ENCODE measurements at regions not wholly inside any gene's neighbourhood (a gene's known extent, or its start where the extent isn't known, plus 50 kb on each side); places are given as distances from the start of the nearest gene placed in this dataset.

DNA sequence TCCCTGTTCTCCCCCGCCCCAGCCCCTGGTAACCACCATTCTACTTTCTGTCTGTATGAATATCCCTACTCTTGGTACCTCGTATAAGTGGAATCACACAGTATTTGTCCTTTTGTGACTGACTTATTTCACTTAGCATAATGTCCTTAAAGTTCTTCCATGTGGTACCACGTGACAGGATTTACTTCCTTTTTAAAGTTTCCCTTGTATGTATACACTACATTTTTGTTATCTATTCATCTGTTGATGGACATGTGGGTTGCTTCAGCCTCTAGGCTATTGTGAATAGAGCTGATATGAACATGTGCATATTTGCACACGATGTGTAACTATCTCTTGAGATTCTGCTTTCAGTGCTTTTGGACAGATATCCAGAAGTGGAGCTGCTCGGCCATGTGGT is 59.6 kb upstream of the GJB6 start:
- TF ChIP-seq SMC3 (IDR thresholded peaks at IDR 0.05; ENCODE audit: low read depth, low read length) = no peak
- no peak for TF ChIP-seq SIN3A (IDR thresholded peaks at IDR 0.05; ENCODE audit: borderline replicate concordance, low read depth, low read length)
- TF ChIP-seq RAD21 (IDR thresholded peaks at IDR 0.05; ENCODE audit: low read length) = no peak
- TF ChIP-seq FOXM1 (IDR thresholded peaks at IDR 0.05; ENCODE audit: low read depth) = no peak
- TF ChIP-seq CHD2 (IDR thresholded peaks at IDR 0.05; ENCODE audit: low read length, partially characterized antibody) = no peak
- TF ChIP-seq TEAD4 (IDR thresholded peaks at IDR 0.05; ENCODE audit: borderline replicate concordance, insufficient read depth) = no peak
- TF ChIP-seq, protein P1, sequence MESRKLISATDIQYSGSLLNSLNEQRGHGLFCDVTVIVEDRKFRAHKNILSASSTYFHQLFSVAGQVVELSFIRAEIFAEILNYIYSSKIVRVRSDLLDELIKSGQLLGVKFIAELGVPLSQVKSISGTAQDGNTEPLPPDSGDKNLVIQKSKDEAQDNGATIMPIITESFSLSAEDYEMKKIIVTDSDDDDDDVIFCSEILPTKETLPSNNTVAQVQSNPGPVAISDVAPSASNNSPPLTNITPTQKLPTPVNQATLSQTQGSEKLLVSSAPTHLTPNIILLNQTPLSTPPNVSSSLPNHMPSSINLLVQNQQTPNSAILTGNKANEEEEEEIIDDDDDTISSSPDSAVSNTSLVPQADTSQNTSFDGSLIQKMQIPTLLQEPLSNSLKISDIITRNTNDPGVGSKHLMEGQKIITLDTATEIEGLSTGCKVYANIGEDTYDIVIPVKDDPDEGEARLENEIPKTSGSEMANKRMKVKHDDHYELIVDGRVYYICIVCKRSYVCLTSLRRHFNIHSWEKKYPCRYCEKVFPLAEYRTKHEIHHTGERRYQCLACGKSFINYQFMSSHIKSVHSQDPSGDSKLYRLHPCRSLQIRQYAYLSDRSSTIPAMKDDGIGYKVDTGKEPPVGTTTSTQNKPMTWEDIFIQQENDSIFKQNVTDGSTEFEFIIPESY (IDR thresholded peaks at IDR 0.05; ENCODE audit: borderline replicate concordance, low read depth) = no peak
- TF ChIP-seq NRF1 (IDR thresholded peaks at IDR 0.05; ENCODE audit: low read depth, low read length) = no peak
- TF ChIP-seq ELF1 (IDR thresholded peaks at IDR 0.05) = no peak
- TF ChIP-seq, protein P2, sequence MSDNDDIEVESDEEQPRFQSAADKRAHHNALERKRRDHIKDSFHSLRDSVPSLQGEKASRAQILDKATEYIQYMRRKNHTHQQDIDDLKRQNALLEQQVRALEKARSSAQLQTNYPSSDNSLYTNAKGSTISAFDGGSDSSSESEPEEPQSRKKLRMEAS (IDR thresholded peaks at IDR 0.05; ENCODE audit: low read depth) = no peak
- TF ChIP-seq, protein P3, sequence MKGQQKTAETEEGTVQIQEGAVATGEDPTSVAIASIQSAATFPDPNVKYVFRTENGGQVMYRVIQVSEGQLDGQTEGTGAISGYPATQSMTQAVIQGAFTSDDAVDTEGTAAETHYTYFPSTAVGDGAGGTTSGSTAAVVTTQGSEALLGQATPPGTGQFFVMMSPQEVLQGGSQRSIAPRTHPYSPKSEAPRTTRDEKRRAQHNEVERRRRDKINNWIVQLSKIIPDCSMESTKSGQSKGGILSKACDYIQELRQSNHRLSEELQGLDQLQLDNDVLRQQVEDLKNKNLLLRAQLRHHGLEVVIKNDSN (IDR thresholded peaks at IDR 0.05; ENCODE audit: borderline replicate concordance, low read depth) = no peak
- no peak for TF ChIP-seq FOXJ3 (CRISPR knock-in tag; IDR thresholded peaks at IDR 0.05)
- no peak for TF ChIP-seq POLR2AphosphoS5 (IDR thresholded peaks at IDR 0.05; ENCODE audit: low read depth, low read length)
- TF ChIP-seq JUND (IDR thresholded peaks at IDR 0.05) = no peak
- no peak for TF ChIP-seq TAF1 (IDR thresholded peaks at IDR 0.05; ENCODE audit: borderline replicate concordance, low read depth, low read length)
- TF ChIP-seq, protein P4, sequence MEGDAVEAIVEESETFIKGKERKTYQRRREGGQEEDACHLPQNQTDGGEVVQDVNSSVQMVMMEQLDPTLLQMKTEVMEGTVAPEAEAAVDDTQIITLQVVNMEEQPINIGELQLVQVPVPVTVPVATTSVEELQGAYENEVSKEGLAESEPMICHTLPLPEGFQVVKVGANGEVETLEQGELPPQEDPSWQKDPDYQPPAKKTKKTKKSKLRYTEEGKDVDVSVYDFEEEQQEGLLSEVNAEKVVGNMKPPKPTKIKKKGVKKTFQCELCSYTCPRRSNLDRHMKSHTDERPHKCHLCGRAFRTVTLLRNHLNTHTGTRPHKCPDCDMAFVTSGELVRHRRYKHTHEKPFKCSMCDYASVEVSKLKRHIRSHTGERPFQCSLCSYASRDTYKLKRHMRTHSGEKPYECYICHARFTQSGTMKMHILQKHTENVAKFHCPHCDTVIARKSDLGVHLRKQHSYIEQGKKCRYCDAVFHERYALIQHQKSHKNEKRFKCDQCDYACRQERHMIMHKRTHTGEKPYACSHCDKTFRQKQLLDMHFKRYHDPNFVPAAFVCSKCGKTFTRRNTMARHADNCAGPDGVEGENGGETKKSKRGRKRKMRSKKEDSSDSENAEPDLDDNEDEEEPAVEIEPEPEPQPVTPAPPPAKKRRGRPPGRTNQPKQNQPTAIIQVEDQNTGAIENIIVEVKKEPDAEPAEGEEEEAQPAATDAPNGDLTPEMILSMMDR (IDR thresholded peaks at IDR 0.05) = no peak
- Histone ChIP-seq H2AFZ (ENCODE audit: low read depth) (no peak overlapping the region), H3K4me2 (no peak overlapping the region), H3K36me3 (replicated peaks in 1 of 2; ENCODE audit: control insufficient read depth in 1 of 2, insufficient read depth in 2 of 2, low read length in 1 of 2) (no peaks in the 10 kb centered on the region), H3K9ac (no peak overlapping the region), H3K27ac (ENCODE audit: low read depth in 2 of 2, low read length in 1 of 2) (no peak overlapping the region), H4K20me1 (ENCODE audit: insufficient read depth) (no peaks in the 10 kb centered on the region), H3F3A (replicated peaks; ENCODE audit: insufficient read depth) (no peaks in the 10 kb centered on the region), H3K9me2 (no peaks in the 10 kb centered on the region), H3K9me3 (no peaks in the 10 kb centered on the region), H3K4me3 (ENCODE audit: low read depth in 2 of 2, low read length in 1 of 2) (no peak overlapping the region), H3K79me2 (ENCODE audit: insufficient read depth) (no peaks in the 10 kb centered on the region), H3K27me3 (ENCODE audit: insufficient read depth) (peaks cover 24% of the 10 kb centered on the region; the same call in 1 of the 2 replicates), H3K4me1 (ENCODE audit: control insufficient read depth in 1 of 2, insufficient read depth in 2 of 2, low read depth in 1 of 2, low read length in 1 of 2) (no peaks in the 10 kb centered on the region)
- ChIA-PET POLR2A (no interaction called here), CTCF (no interaction called here)
- no peak for DNase-seq
- whole genome bisulfite sequencing (ENCODE audit: low lambda C conversion rate) = 8% methylated on average over 5 of the region's 5 CpGs
